ENCODE measurements at regions not wholly inside any gene's neighbourhood (a gene's known extent, or its start where the extent isn't known, plus 50 kb on each side); places are given as distances from the start of the nearest gene placed in this dataset.

DNA sequence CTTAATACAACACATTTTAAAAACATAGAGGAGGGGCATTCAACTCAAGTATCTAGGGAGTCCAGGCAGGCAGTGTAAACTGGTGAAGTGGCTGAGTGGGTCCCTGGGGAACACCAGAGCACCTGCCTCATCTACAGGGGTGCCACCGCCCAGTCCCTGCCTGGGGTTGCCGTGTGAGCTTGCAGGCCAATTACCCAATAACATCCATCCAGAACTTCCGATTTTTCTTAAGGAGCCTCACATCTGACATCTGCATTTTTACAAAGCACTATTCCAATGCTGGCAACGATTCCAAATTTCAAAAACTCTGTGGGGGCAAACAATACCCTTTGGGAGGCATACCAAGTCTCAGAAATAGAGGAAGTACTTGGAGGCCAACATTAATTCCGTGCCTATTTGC lies 288.4 kb upstream of the TSHZ2 start:
- Histone ChIP-seq H3K4me3 (no peak overlapping the region), H3K9me3 (no peaks in the 10 kb centered on the region), H3K27ac (no peak overlapping the region), H3K4me1 (no peaks in the 10 kb centered on the region), H3K36me3 (no peaks in the 10 kb centered on the region), H3K27me3 (no peaks in the 10 kb centered on the region)
- intact Hi-C loops (cut with DNase I; ENCODE audit: low total_unique reads): no loop called here
- no peak for TF ChIP-seq CTCF (IDR thresholded peaks at IDR 0.05)
- DNase-seq: no peak

DNA sequence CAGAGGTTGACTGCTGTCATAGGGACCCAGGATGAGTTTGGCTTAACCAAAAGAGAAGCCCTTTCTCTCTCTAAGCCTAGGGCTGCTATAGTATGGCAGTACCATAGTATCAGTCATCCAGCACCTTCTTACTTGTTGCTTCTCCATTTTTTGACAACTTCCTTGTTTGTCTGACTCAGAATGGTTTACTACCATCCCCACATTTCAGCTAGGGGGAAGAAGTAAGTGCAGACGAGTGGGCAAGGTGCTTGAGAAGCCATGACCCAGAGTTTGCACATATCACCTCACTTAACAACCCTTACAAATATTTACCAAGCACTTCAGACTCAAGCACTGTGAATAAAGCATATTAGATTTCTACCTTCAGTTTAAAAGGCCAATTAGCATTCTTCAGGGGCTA lies 289.9 kb upstream of the TSHZ2 start:
- Histone ChIP-seq H3K27ac (no peak overlapping the region), H3K36me3 (no peaks in the 10 kb centered on the region), H3K9me3 (no peaks in the 10 kb centered on the region), H3K4me1 (no peaks in the 10 kb centered on the region), H3K4me3 (no peak overlapping the region), H3K27me3 (no peaks in the 10 kb centered on the region)
- intact Hi-C loops (cut with DNase I; ENCODE audit: low total_unique reads): no loop called here
- no peak for DNase-seq
- TF ChIP-seq CTCF (IDR thresholded peaks at IDR 0.05): no peak

DNA sequence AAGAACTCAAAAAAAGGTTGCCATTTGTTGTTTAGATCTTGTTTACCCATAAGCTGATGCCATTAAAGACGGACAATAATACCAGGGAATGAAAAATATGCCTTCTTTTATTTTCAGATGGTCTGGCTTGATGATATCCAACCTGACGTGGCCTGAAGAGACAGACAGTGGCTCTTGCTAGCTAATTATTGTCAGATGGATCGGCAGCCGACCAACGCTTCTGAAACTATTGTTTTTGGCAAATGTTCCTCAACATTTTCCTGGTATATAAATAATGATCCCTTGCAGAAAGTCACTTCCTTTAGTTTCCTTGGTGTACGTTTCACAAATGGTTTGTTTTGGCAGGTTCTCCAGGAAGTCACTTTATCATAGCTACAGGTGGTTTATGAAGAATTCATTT lies 290.9 kb upstream of the TSHZ2 start:
- Histone ChIP-seq H3K27me3 (no peaks in the 10 kb centered on the region), H3K27ac (no peak overlapping the region), H3K9me3 (no peaks in the 10 kb centered on the region), H3K4me3 (no peak overlapping the region), H3K36me3 (no peaks in the 10 kb centered on the region), H3K4me1 (no peaks in the 10 kb centered on the region)
- no peak for DNase-seq
- intact Hi-C loops (cut with DNase I; ENCODE audit: low total_unique reads): no loop called here
- TF ChIP-seq CTCF (IDR thresholded peaks at IDR 0.05): no peak

DNA sequence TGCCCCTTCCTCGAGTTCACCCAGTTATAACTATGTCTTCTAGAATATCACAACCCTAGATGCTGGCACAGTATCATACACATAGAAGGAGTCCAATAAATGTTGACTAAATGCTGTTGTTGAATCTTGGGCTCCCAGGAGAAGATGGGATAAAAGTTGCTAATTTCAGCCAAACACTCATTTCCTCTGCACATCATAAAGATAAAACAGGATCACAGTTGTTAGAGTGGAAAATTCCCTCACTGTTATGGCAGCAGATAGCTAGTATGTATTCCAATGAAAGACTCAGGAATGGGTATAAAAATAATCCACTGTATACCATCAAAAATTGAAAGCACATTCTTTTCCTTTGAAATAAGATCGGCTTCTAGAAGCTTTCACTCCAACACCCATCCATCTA lies 294.9 kb upstream of the TSHZ2 start:
- Histone ChIP-seq H3K9me3 (no peaks in the 10 kb centered on the region), H3K4me3 (no peak overlapping the region), H3K27ac (no peak overlapping the region), H3K4me1 (no peaks in the 10 kb centered on the region), H3K36me3 (no peaks in the 10 kb centered on the region), H3K27me3 (no peaks in the 10 kb centered on the region)
- intact Hi-C loops (cut with DNase I; ENCODE audit: low total_unique reads): no loop called here
- no peak for TF ChIP-seq CTCF (IDR thresholded peaks at IDR 0.05)
- no peak for DNase-seq

DNA sequence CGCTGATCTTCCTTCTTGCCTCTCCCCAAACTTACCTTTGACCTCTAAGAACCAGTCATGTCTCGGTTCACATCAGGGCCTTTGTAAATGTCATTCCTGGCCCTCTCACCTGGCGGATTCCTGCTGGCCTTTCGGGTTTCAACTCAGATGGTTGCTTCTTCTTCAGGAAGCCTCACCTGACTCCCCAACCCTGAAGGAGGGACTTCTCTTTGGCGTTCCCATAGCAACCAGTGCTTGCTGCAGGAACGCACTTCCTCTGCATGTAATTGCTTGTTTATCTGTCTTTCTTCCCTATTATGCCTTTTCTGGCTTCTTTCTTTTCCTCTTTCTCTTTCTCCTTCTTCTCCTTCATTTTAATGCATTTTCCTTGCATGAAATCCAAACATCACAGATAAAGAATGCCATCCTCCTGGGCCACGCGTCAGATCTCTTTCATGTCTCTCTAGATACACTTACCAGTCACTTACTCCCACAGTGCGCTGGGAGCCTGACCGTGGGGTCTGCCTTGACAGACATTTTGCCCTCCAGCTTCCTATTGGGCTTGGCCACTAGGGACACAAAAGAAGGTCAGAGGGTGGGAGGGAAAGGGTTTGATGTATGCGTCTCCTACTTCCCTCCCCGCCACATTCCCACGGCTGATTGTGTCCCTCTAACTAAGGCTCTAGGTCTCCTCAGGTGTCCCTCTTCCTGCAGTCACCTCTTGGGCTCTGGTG lies 295.7 kb upstream of the TSHZ2 start:
- no peaks in the 10 kb centered on the region for H3K27me3 ChIP-seq
- H3K27ac ChIP-seq: no peak overlapping the region
- no peaks in the 10 kb centered on the region for H3K36me3 ChIP-seq
- no peaks in the 10 kb centered on the region for H3K9me3 ChIP-seq
- DNase-seq: no peak
- intact Hi-C loops (cut with DNase I; ENCODE audit: low total_unique reads): no loop called here
- H3K4me1 ChIP-seq: no peaks in the 10 kb centered on the region
- no peak overlapping the region for H3K4me3 ChIP-seq
- no peak for TF ChIP-seq CTCF (IDR thresholded peaks at IDR 0.05)

GRCh38 chr20:52675375-52675774 lies 296.8 kb upstream of the TSHZ2 start:
- Histone ChIP-seq H3K4me3 (no peak overlapping the region), H3K27ac (no peak overlapping the region), H3K27me3 (no peaks in the 10 kb centered on the region), H3K36me3 (no peaks in the 10 kb centered on the region), H3K9me3 (no peaks in the 10 kb centered on the region), H3K4me1 (no peaks in the 10 kb centered on the region)
- TF ChIP-seq CTCF (IDR thresholded peaks at IDR 0.05): no peak
- intact Hi-C loops (cut with DNase I; ENCODE audit: low total_unique reads): no loop called here
- no peak for DNase-seq

Measured in tibial artery (tissue), 4 donors.